Calu3 (cell line): ENCODE measurements at regions not wholly inside any gene's neighbourhood (a gene's known extent, or its start where the extent isn't known, plus 50 kb on each side); places are given as distances from the start of the nearest gene placed in this dataset.

Experiments
- BruUV-seq: library from RNA; stranded (reverse); fragments of 400-500 nt; replicated peaks from 2 replicates; lab custom pipeline; 2021; lab: Mats Ljungman, UMichigan
- CTCF ChIA-PET: fragments of 300-600 bp; sonication (Branson Sonifier 250); formaldehyde crosslinking; loops from one replicate; lab custom pipeline; 2022; ENCODE audit warnings: antibody characterized with exemption; lab: Charles Lee
- DNase-seq: peaks from one replicate; pipeline ENCODE4 v3.0.0; 2022
- H3K27ac Mint-ChIP-seq: one replicate; pipeline ENCODE4 v1.8.0; 2022; ENCODE audit warnings: mixed read lengths; ENCODE audit not compliant: unreplicated experiment
- H3K27me3 Mint-ChIP-seq: one replicate; pipeline ENCODE4 v1.8.0; 2022; ENCODE audit warnings: mixed read lengths; ENCODE audit not compliant: unreplicated experiment
- H3K36me3 Mint-ChIP-seq: one replicate; pipeline ENCODE4 v1.8.0; 2022; ENCODE audit warnings: mild to moderate bottlenecking, moderate library complexity, mixed read lengths; ENCODE audit not compliant: insufficient read depth, unreplicated experiment
- H3K4me1 Mint-ChIP-seq: one replicate; pipeline ENCODE4 v1.8.0; 2022; ENCODE audit warnings: mild to moderate bottlenecking, low read depth, mixed read lengths; ENCODE audit not compliant: unreplicated experiment
- H3K4me3 Mint-ChIP-seq: one replicate; pipeline ENCODE4 v1.8.0; 2022; ENCODE audit warnings: mild to moderate bottlenecking, low read depth, moderate library complexity, mixed read lengths; ENCODE audit not compliant: unreplicated experiment
- H3K9me3 Mint-ChIP-seq: one replicate; pipeline ENCODE4 v1.8.0; 2022; ENCODE audit warnings: low read depth, mixed read lengths; ENCODE audit not compliant: unreplicated experiment
- intact Hi-C: fragments of 100-400 bp; cut with micrococcal nuclease; formaldehyde crosslinking; loops from one replicate; pipeline ENCODE4 v1.10.0; 2022; ENCODE audit not compliant: unreplicated experiment
- TF ChIP-seq, protein P1 (sequence below): fragments of 200-600 bp; IDR thresholded peaks from one replicate; pipeline ENCODE4 v1.8.0; 2022; ENCODE audit warnings: antibody characterized with exemption; ENCODE audit not compliant: unreplicated experiment

GRCh38 chr11:101321222-101321621 is 191.6 kb upstream of the PGR start:
- CTCF ChIA-PET, result no interaction called here
- DNase-seq, result no peak
- no TSS peak for BruUV-seq
- Mint-ChIP-seq H3K4me1 (no peaks in the 10 kb centered on the region), H3K9me3 (peaks cover 4% of the 10 kb centered on the region), H3K27ac (no peak overlapping the region), H3K27me3 (peaks cover 2% of the 10 kb centered on the region), H3K4me3 (no peak overlapping the region), H3K36me3 (no peaks in the 10 kb centered on the region)
- intact Hi-C loops, result no loop called here
- TF ChIP-seq, protein P1, sequence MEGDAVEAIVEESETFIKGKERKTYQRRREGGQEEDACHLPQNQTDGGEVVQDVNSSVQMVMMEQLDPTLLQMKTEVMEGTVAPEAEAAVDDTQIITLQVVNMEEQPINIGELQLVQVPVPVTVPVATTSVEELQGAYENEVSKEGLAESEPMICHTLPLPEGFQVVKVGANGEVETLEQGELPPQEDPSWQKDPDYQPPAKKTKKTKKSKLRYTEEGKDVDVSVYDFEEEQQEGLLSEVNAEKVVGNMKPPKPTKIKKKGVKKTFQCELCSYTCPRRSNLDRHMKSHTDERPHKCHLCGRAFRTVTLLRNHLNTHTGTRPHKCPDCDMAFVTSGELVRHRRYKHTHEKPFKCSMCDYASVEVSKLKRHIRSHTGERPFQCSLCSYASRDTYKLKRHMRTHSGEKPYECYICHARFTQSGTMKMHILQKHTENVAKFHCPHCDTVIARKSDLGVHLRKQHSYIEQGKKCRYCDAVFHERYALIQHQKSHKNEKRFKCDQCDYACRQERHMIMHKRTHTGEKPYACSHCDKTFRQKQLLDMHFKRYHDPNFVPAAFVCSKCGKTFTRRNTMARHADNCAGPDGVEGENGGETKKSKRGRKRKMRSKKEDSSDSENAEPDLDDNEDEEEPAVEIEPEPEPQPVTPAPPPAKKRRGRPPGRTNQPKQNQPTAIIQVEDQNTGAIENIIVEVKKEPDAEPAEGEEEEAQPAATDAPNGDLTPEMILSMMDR, result no peak

DNA sequence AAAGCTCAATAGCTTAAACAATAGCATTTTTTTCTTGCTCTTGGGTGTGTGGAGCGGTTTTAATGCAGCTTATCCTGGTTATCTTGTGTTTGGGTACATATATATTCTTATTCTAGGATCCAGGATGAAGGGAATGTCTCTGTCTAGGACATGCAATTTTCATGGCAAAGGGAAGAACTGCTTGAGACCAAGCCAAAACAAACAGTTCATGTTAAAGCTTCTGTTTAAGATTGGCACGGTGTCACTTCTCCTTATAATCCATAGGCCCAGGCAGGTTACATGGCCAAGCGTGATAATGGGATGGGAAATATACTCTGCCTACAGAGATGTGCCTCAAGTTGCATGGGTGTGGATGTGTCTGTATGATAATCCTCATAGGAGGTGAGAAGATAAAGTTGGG is 177.1 kb upstream of the PGR start:
- no peak overlapping the region for H3K27ac Mint-ChIP-seq
- TF ChIP-seq, protein P1, result no peak
- no peaks in the 10 kb centered on the region for H3K4me1 Mint-ChIP-seq
- no TSS peak for BruUV-seq
- H3K27me3 Mint-ChIP-seq, result no peaks in the 10 kb centered on the region
- intact Hi-C loops, result no loop called here
- CTCF ChIA-PET, result no interaction called here
- no peaks in the 10 kb centered on the region for H3K36me3 Mint-ChIP-seq
- H3K4me3 Mint-ChIP-seq, result no peak overlapping the region
- H3K9me3 Mint-ChIP-seq, result no peaks in the 10 kb centered on the region
- DNase-seq, result no peak

GRCh38 chr11:101305496-101305895 is 175.9 kb upstream of the PGR start:
- Mint-ChIP-seq H3K9me3 (no peaks in the 10 kb centered on the region), H3K4me1 (no peaks in the 10 kb centered on the region), H3K36me3 (no peaks in the 10 kb centered on the region), H3K27ac (no peak overlapping the region), H3K27me3 (no peaks in the 10 kb centered on the region), H3K4me3 (no peak overlapping the region)
- CTCF ChIA-PET, result no interaction called here
- DNase-seq, result no peak
- BruUV-seq, result no TSS peak
- intact Hi-C loops, result no loop called here
- TF ChIP-seq, protein P1, result no peak

DNA sequence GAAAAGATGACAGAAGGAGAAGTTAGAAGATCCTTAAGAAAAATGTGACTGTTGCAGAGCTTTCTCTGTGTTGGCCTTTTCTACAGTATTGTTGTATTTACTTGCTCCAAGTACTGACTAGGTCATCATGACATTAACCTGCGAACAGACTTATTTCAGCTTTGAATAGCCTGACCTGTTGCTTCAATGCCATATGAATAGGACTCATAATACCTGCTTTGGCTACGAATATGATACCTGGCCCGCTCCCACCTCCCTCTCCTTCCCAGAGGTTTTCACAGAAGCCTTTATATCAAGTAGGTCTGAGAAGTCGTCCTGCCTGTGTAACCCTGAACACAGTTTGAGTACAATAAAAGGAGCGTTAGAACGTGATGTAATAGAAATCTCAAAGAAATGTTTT is 169.6 kb upstream of the PGR start:
- Mint-ChIP-seq H3K27ac (no peak overlapping the region), H3K4me1 (no peaks in the 10 kb centered on the region), H3K27me3 (no peaks in the 10 kb centered on the region), H3K36me3 (no peaks in the 10 kb centered on the region), H3K4me3 (no peak overlapping the region), H3K9me3 (peaks cover 3% of the 10 kb centered on the region)
- no peak for DNase-seq
- intact Hi-C loops, result no loop called here
- CTCF ChIA-PET, result no interaction called here
- TF ChIP-seq, protein P1, result no peak
- no TSS peak for BruUV-seq
